ENCODE measurements at regions not wholly inside any gene's neighbourhood (a gene's known extent, or its start where the extent isn't known, plus 50 kb on each side); places are given as distances from the start of the nearest gene placed in this dataset.
"Not testable (repeated sequence)": the region's sequence is repeated elsewhere in the genome, so short reads cannot be mapped to it uniquely, and the experiment has no call there.

GRCh38 chr14:70245026-70245425 lies 56.3 kb upstream of the SLC8A3 start (continued):
- no peak for TF ChIP-seq TEAD4 (IDR thresholded peaks at IDR 0.05; ENCODE audit: borderline replicate concordance, insufficient read depth)
- TF ChIP-seq RAD21 (IDR thresholded peaks at IDR 0.05; ENCODE audit: low read length) = no peak
- no peak for TF ChIP-seq MXI1 (IDR thresholded peaks at IDR 0.05; ENCODE audit: low read depth, low read length)
- TF ChIP-seq MEF2A (IDR thresholded peaks at IDR 0.05; ENCODE audit: borderline replicate concordance, low read depth) = no peak
- TF ChIP-seq RFX5 (IDR thresholded peaks at IDR 0.05; ENCODE audit: low read length) = no peak

GRCh38 chr14:70239802-70240201 lies 51.1 kb upstream of the SLC8A3 start:
- no peaks in the 10 kb centered on the region for H3K79me2 ChIP-seq (ENCODE audit: insufficient read depth)
- no peaks in the 10 kb centered on the region for H3K36me3 ChIP-seq (replicated peaks in 1 of 2; ENCODE audit: control insufficient read depth in 1 of 2, insufficient read depth in 2 of 2, low read length in 1 of 2)
- H3F3A ChIP-seq (replicated peaks; ENCODE audit: insufficient read depth) = no peaks in the 10 kb centered on the region
- H4K20me1 ChIP-seq (ENCODE audit: insufficient read depth) = no peaks in the 10 kb centered on the region
- no peaks in the 10 kb centered on the region for H3K9me2 ChIP-seq
- 44% methylated on average over 3 of the region's 3 CpGs for WGBS (ENCODE audit: low lambda C conversion rate)
- H3K9ac ChIP-seq = no peak overlapping the region
- no peak overlapping the region for H3K4me2 ChIP-seq
- POLR2A ChIA-PET = no interaction called here
- H2AFZ ChIP-seq (ENCODE audit: low read depth) = no peak overlapping the region
- CTCF ChIA-PET = no interaction called here
- no peak overlapping the region for H3K27ac ChIP-seq (ENCODE audit: low read depth in 2 of 2, low read length in 1 of 2)
- H3K4me1 ChIP-seq (ENCODE audit: control insufficient read depth in 1 of 2, insufficient read depth in 2 of 2, low read depth in 1 of 2, low read length in 1 of 2) = no peaks in the 10 kb centered on the region
- H3K27me3 ChIP-seq (ENCODE audit: insufficient read depth) = no peaks in the 10 kb centered on the region
- H3K4me3 ChIP-seq (ENCODE audit: low read depth in 2 of 2, low read length in 1 of 2) = no peak overlapping the region
- TF ChIP-seq USF1 (IDR thresholded peaks at IDR 0.05; ENCODE audit: borderline replicate concordance, low read depth) (no peak), PBX3 (IDR thresholded peaks at IDR 0.05) (no peak), EZH2phosphoT487 (IDR thresholded peaks at IDR 0.05; ENCODE audit: borderline replicate concordance, low read depth) (no peak), IRF3 (IDR thresholded peaks at IDR 0.05; ENCODE audit: low read depth, low read length) (no peak), EP300 (IDR thresholded peaks at IDR 0.05; ENCODE audit: borderline replicate concordance in 1 of 2, low read depth in 1 of 2, low read length in 1 of 2) (no peak), SMC3 (IDR thresholded peaks at IDR 0.05; ENCODE audit: low read depth, low read length) (no peak), MAX (IDR thresholded peaks at IDR 0.05; ENCODE audit: low read depth) (no peak), TAF1 (IDR thresholded peaks at IDR 0.05; ENCODE audit: borderline replicate concordance, low read depth, low read length) (no peak), NFIC (IDR thresholded peaks at IDR 0.05; ENCODE audit: borderline replicate concordance) (no peak), RXRA (IDR thresholded peaks at IDR 0.05; ENCODE audit: borderline replicate concordance, low read depth) (no peak), USF2 (IDR thresholded peaks at IDR 0.05; ENCODE audit: borderline replicate concordance, low read depth, low read length) (no peak), SIN3A (IDR thresholded peaks at IDR 0.05; ENCODE audit: borderline replicate concordance, low read depth, low read length) (no peak), CTCF (IDR thresholded peaks at IDR 0.05) (no peak), JUND (IDR thresholded peaks at IDR 0.05) (no peak), MEF2A (IDR thresholded peaks at IDR 0.05; ENCODE audit: borderline replicate concordance, low read depth) (no peak), FOSL2 (IDR thresholded peaks at IDR 0.05; ENCODE audit: borderline replicate concordance, low read depth) (no peak), RCOR1 (IDR thresholded peaks at IDR 0.05; ENCODE audit: low read length) (no peak), YY1 (IDR thresholded peaks at IDR 0.05; ENCODE audit: low read depth) (no peak)
- no peaks in the 10 kb centered on the region for H3K9me3 ChIP-seq
- no peak for DNase-seq

- H3K9me3 ChIP-seq; H3K79me2 ChIP-seq (ENCODE audit: insufficient read depth); H3K36me3 ChIP-seq (replicated peaks in 1 of 2; ENCODE audit: control insufficient read depth in 1 of 2, insufficient read depth in 2 of 2, low read length in 1 of 2); H2AFZ ChIP-seq (ENCODE audit: low read depth); H3F3A ChIP-seq (replicated peaks; ENCODE audit: insufficient read depth); H3K9ac ChIP-seq; H3K27me3 ChIP-seq (ENCODE audit: insufficient read depth); POLR2A ChIA-PET; H4K20me1 ChIP-seq (ENCODE audit: insufficient read depth); H3K4me2 ChIP-seq; H3K27ac ChIP-seq (ENCODE audit: low read depth in 2 of 2, low read length in 1 of 2); H3K4me1 ChIP-seq (ENCODE audit: control insufficient read depth in 1 of 2, insufficient read depth in 2 of 2, low read depth in 1 of 2, low read length in 1 of 2); H3K9me2 ChIP-seq; DNase-seq; H3K4me3 ChIP-seq (ENCODE audit: low read depth in 2 of 2, low read length in 1 of 2): not testable (repeated sequence)
- WGBS (ENCODE audit: low lambda C conversion rate) = 27% methylated on average over 1 of the region's 1 CpG
- CTCF ChIA-PET = interaction anchor here (0.8 kb wide), 1 partner anchor 10 kb away, joined by 3 read pairs; no protein-coding TSS in a partner anchor
Measured at GRCh38 chr14:70238635-70239034, 49.9 kb upstream of the SLC8A3 start.
